ENCODE measurements at regions not wholly inside any gene's neighbourhood (a gene's known extent, or its start where the extent isn't known, plus 50 kb on each side); places are given as distances from the start of the nearest gene placed in this dataset.

DNA sequence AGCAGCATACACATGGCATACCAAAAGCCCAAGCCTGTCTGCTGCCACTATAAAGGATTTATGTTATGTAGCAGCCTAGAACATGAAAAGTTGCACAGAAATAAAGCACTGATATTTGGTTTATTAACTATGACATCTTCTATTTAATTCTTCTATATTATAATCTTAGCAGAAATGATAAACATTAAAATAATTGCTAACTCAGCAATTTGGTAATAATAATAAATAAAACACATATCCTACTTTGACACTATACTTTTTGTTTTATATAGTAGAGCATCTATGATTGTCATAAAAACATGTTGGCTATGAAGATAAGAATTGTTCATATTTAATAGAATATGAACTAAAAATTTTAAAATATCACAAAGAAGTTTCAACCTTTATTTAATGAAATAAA, 1733.3 kb upstream of the IGFBP7 start:
- TF ChIP-seq, protein P1, sequence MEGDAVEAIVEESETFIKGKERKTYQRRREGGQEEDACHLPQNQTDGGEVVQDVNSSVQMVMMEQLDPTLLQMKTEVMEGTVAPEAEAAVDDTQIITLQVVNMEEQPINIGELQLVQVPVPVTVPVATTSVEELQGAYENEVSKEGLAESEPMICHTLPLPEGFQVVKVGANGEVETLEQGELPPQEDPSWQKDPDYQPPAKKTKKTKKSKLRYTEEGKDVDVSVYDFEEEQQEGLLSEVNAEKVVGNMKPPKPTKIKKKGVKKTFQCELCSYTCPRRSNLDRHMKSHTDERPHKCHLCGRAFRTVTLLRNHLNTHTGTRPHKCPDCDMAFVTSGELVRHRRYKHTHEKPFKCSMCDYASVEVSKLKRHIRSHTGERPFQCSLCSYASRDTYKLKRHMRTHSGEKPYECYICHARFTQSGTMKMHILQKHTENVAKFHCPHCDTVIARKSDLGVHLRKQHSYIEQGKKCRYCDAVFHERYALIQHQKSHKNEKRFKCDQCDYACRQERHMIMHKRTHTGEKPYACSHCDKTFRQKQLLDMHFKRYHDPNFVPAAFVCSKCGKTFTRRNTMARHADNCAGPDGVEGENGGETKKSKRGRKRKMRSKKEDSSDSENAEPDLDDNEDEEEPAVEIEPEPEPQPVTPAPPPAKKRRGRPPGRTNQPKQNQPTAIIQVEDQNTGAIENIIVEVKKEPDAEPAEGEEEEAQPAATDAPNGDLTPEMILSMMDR (IDR thresholded peaks at IDR 0.05; ENCODE audit: poor library complexity, severe bottlenecking), result no peak
- TF ChIP-seq EZH2 (IDR thresholded peaks at IDR 0.05; ENCODE audit: borderline replicate concordance, insufficient read depth, low read length, poor library complexity, severe bottlenecking), result no peak
